ENCODE measurements at regions not wholly inside any gene's neighbourhood (a gene's known extent, or its start where the extent isn't known, plus 50 kb on each side); places are given as distances from the start of the nearest gene placed in this dataset.

DNA sequence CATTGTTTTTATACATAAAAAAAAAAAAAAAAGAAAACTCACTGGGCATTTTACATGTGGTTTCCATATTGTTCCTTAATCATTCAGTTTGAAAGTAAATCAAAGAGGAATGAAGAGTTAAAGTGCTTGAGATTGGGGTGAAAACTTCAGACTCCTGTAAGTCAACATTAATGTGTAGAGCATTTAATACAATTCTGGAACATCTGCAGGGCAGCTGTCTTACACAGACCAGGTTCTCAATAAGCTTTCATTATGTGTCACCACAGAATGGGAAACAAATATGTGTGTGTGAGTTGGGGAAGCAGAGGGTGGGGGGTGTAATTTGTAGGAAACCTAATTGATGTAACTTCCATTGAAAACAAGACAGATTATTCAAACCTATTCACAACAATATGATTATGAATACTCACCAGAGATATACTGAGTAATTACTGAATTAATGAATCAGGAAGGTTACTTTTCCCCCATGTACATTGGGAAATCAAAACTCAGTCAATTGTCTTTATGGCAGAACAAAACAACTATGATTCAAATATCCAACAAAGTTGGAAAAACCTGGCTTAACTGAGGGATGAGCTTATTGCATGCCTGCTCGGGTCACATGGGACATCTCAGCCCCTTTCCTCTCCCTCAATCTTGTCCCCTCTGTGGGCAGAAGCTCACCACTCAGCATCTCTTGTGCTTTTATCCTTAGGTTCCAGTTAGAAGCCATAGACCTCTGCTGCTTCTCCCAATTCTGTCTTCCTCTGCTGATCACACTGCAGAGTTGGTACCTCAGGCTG is 281.2 kb upstream of the THBS1 start:
- Histone ChIP-seq H3K9me3 (ENCODE audit: low read length) (no peaks in the 10 kb centered on the region), H2AFZ (ENCODE audit: low read depth, low read length) (no peak overlapping the region), H3K79me2 (replicated peaks; ENCODE audit: insufficient read depth, low read length) (no peaks in the 10 kb centered on the region), H3K9ac (ENCODE audit: low read length) (no peak overlapping the region), H4K20me1 (ENCODE audit: insufficient read depth) (no peaks in the 10 kb centered on the region), H3K36me3 (ENCODE audit: insufficient read depth, low read length) (no peaks in the 10 kb centered on the region), H3K4me3 (ENCODE audit: low read length) (no peak overlapping the region), H3F3A (ENCODE audit: insufficient read depth, low read length, poor library complexity, severe bottlenecking) (no peaks in the 10 kb centered on the region), H3K27ac (ENCODE audit: low read length) (no peak overlapping the region), H3K9me2 (ENCODE audit: insufficient read depth, low read length) (no peaks in the 10 kb centered on the region), H3K4me2 (ENCODE audit: low read length) (no peak overlapping the region), H3K27me3 (ENCODE audit: insufficient read depth, low read depth, low read length) (no peaks in the 10 kb centered on the region)
- no peak for TF ChIP-seq SMC3 (conservative IDR thresholded peaks at IDR 0.05; ENCODE audit: poor library complexity)
- TF ChIP-seq POLR2AphosphoS5 (IDR thresholded peaks at IDR 0.05): no peak
- TF ChIP-seq, protein P1, sequence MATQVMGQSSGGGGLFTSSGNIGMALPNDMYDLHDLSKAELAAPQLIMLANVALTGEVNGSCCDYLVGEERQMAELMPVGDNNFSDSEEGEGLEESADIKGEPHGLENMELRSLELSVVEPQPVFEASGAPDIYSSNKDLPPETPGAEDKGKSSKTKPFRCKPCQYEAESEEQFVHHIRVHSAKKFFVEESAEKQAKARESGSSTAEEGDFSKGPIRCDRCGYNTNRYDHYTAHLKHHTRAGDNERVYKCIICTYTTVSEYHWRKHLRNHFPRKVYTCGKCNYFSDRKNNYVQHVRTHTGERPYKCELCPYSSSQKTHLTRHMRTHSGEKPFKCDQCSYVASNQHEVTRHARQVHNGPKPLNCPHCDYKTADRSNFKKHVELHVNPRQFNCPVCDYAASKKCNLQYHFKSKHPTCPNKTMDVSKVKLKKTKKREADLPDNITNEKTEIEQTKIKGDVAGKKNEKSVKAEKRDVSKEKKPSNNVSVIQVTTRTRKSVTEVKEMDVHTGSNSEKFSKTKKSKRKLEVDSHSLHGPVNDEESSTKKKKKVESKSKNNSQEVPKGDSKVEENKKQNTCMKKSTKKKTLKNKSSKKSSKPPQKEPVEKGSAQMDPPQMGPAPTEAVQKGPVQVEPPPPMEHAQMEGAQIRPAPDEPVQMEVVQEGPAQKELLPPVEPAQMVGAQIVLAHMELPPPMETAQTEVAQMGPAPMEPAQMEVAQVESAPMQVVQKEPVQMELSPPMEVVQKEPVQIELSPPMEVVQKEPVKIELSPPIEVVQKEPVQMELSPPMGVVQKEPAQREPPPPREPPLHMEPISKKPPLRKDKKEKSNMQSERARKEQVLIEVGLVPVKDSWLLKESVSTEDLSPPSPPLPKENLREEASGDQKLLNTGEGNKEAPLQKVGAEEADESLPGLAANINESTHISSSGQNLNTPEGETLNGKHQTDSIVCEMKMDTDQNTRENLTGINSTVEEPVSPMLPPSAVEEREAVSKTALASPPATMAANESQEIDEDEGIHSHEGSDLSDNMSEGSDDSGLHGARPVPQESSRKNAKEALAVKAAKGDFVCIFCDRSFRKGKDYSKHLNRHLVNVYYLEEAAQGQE (IDR thresholded peaks at IDR 0.05; ENCODE audit: borderline replicate concordance): no peak
- TF ChIP-seq TAF1 (IDR thresholded peaks at IDR 0.05; ENCODE audit: low read depth): no peak
- no peak for TF ChIP-seq CTCF (IDR thresholded peaks at IDR 0.05; ENCODE audit: poor library complexity, severe bottlenecking)
- no peak for TF ChIP-seq RAD21 (conservative IDR thresholded peaks at IDR 0.05)
- no peak for TF ChIP-seq EZH2 (IDR thresholded peaks at IDR 0.05; ENCODE audit: borderline replicate concordance, insufficient read depth, low read length, poor library complexity, severe bottlenecking)
- TF ChIP-seq EP300 (conservative IDR thresholded peaks at IDR 0.05; ENCODE audit: poor library complexity, severe bottlenecking): no peak
- no peak for TF ChIP-seq MXI1 (conservative IDR thresholded peaks at IDR 0.05; ENCODE audit: poor library complexity, severe bottlenecking)

GRCh38 chr15:39300451-39301153 is 280.3 kb upstream of the THBS1 start:
- Histone ChIP-seq H3K79me2 (replicated peaks; ENCODE audit: insufficient read depth, low read length) (no peaks in the 10 kb centered on the region), H3K9ac (ENCODE audit: low read length) (no peak overlapping the region)

More at GRCh38 chr15:39300451-39301153, 280.3 kb upstream of the THBS1 start:
- TF ChIP-seq TAF1 (IDR thresholded peaks at IDR 0.05; ENCODE audit: low read depth): no peak
- TF ChIP-seq POLR2AphosphoS5 (IDR thresholded peaks at IDR 0.05): no peak
- TF ChIP-seq CTCF (IDR thresholded peaks at IDR 0.05; ENCODE audit: poor library complexity, severe bottlenecking): no peak
- Histone ChIP-seq H4K20me1 (ENCODE audit: insufficient read depth) (no peaks in the 10 kb centered on the region), H3K27me3 (ENCODE audit: insufficient read depth, low read depth, low read length) (no peaks in the 10 kb centered on the region), H3K9me3 (ENCODE audit: low read length) (no peaks in the 10 kb centered on the region), H3K27ac (ENCODE audit: low read length) (no peak overlapping the region), H3K4me2 (ENCODE audit: low read length) (no peak overlapping the region), H3F3A (ENCODE audit: insufficient read depth, low read length, poor library complexity, severe bottlenecking) (no peaks in the 10 kb centered on the region), H3K36me3 (ENCODE audit: insufficient read depth, low read length) (no peaks in the 10 kb centered on the region), H3K9me2 (ENCODE audit: insufficient read depth, low read length) (no peaks in the 10 kb centered on the region), H3K4me3 (ENCODE audit: low read length) (no peak overlapping the region), H2AFZ (ENCODE audit: low read depth, low read length) (no peak overlapping the region)
